ENCODE measurements at regions not wholly inside any gene's neighbourhood (a gene's known extent, or its start where the extent isn't known, plus 50 kb on each side); places are given as distances from the start of the nearest gene placed in this dataset.
"Not testable (repeated sequence)": the region's sequence is repeated elsewhere in the genome, so short reads cannot be mapped to it uniquely, and the experiment has no call there.

- DNase-seq (ENCODE audit: low spot score), result no peak
- TF ChIP-seq CTCF (IDR thresholded peaks at IDR 0.05; ENCODE audit: extremely low read depth, missing control alignments), result no peak
Observed at GRCh38 chr1:232318143-232318542, 311.8 kb downstream of the SIPA1L2 start.

GRCh38 chr1:232317350-232317749 lies 312.6 kb downstream of the SIPA1L2 start:
- no peak for TF ChIP-seq CTCF (IDR thresholded peaks at IDR 0.05; ENCODE audit: extremely low read depth, missing control alignments)

DNA sequence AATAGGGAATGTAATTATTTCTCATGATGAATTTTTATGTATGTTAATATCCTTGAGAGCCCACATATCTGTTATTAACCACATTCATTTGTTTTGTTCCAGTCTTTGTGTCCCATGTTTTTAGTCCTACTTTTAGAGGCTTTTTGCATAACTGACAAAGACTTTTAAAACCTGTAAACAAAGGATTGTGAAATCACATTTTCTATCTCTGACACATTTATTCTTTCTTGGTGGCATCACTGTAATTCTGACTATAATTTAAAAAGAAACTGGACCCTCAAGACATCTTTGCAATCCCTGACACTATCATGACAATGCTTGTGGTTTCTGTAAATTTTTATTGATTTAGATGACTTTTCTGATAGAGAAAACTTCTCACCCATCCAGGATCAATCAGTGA lies 313.1 kb downstream of the SIPA1L2 start:
- no peak for DNase-seq (ENCODE audit: low spot score)
- TF ChIP-seq CTCF (IDR thresholded peaks at IDR 0.05; ENCODE audit: extremely low read depth, missing control alignments), result no peak

More at GRCh38 chr1:232317350-232317749, 312.6 kb downstream of the SIPA1L2 start:
- no peak for DNase-seq (ENCODE audit: low spot score)

DNA sequence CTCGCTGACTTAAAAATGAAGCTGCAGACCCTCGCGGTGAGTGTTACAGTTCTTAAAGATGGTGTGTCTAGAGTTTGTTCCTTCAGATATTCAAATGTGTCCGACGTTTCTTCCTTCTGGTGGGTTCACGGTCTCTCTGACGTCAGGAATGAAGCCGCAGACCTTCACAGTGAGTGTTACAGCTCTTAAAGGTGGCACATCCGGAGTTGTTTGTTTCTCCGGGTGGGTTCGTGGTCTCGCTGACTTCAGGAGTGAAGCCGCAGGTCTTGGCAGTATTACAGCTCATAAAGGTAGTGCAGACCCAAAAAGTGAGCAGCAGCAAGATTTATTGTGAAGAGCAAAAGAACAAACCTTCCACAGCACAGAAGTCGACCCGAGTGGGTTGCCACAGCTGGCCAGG lies 316.1 kb downstream of the SIPA1L2 start:
- DNase-seq (ENCODE audit: low spot score), result not testable (repeated sequence)

DNA sequence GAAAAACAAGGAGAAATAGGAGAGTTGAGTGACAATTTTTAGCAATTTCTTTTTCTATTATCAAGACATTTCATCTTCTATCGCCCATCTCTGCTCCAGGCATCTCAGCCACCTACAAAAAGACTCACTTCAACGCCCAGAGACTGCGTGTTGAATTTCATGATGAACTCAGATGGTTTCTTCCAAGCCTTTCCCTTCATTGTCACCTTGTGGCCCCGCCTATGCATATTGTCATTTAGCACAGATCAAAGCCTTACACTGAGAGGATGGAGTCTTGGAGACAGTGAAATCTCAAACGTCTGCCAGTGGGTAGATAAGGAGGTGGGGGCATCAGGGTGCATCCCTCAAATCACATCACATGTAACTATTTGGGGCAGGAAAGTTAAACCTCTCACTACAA lies 319.4 kb downstream of the SIPA1L2 start:
- DNase-seq (ENCODE audit: low spot score), result no peak

GRCh38 chr1:232308616-232309015 lies 321.3 kb downstream of the SIPA1L2 start:
- no peak for TF ChIP-seq CTCF (IDR thresholded peaks at IDR 0.05; ENCODE audit: extremely low read depth, missing control alignments)
- no peak for DNase-seq (ENCODE audit: low spot score)

More for the DNA sequence above, 319.4 kb downstream of the SIPA1L2 start:
- TF ChIP-seq CTCF (IDR thresholded peaks at IDR 0.05; ENCODE audit: extremely low read depth, missing control alignments), result no peak

DNA sequence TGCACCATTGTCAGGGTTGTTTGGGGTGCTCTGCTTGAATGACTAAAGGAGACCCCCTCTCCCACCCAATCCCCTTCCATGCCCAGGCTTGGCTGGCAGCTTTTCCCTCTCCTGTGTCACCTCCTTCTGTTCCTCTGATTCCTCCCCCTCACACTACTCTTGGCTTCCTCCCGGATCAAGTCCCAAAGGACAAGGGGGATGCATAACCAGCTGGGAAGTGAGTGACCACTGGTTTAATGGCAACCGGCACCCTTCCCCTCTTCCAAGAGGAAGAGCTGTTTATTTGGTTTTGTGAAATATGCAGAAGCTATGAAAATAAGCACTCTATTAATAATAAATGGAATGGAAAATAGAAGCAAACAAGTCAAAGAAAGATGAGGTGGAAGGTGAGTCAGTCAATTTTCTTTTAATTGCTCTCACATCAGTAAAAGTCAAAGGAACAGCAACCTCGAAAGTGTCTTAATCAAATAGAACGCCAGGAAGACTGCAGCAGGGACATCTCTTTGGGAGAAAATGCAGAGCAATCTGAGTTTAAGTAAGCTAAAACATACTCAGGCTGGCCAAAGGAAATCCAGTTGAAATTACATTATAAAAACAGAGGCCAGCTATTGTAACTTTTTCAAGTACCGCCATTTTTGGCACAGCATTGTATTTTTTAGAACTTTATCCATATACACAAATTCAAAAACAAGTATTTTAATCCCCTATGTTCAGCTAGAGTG lies 322.5 kb downstream of the SIPA1L2 start:
- TF ChIP-seq CTCF (IDR thresholded peaks at IDR 0.05; ENCODE audit: extremely low read depth, missing control alignments), result no peak
- no peak for DNase-seq (ENCODE audit: low spot score)

Measured in GM20000 (cell line).